ENCODE measurements at regions not wholly inside any gene's neighbourhood (a gene's known extent, or its start where the extent isn't known, plus 50 kb on each side); places are given as distances from the start of the nearest gene placed in this dataset.
"Not testable (repeated sequence)": the region's sequence is repeated elsewhere in the genome, so short reads cannot be mapped to it uniquely, and the experiment has no call there.

- Histone ChIP-seq H3K4me2 (ENCODE audit: low read length) (peak overlapping the region; percentile 85), H4K91ac (ENCODE audit: low read depth, low read length) (no peak overlapping the region), H3K36me3 (ENCODE audit: control insufficient read depth in 1 of 2, insufficient read depth in 2 of 2, low read length in 2 of 2) (no peaks in the 10 kb centered on the region), H4K12ac (ENCODE audit: low read depth, low read length) (no peak overlapping the region), H4K8ac (ENCODE audit: low read depth, low read length) (peak overlapping the region; percentile 32), H3K4me3 (ENCODE audit: low read depth, low read length) (peak overlapping the region; percentile 38), H3K14ac (ENCODE audit: low read length) (no peak overlapping the region), H3K79me2 (ENCODE audit: control insufficient read depth, insufficient read depth, low read length, poor library complexity) (no peaks in the 10 kb centered on the region), H2AFZ (ENCODE audit: insufficient read depth, low read length, poor library complexity) (peak overlapping the region; percentile 60), H3K27ac (ENCODE audit: low read depth, low read length) (no peak overlapping the region), H3K27me3 (ENCODE audit: insufficient read depth, low read length) (peaks cover 2% of the 10 kb centered on the region), H3K79me1 (ENCODE audit: low read length) (no peaks in the 10 kb centered on the region), H2BK120ac (ENCODE audit: insufficient read depth, low read length, poor library complexity) (no peak overlapping the region), H3K9me3 (ENCODE audit: insufficient read depth, low read depth, low read length) (peaks cover 9% of the 10 kb centered on the region), H3K9ac (ENCODE audit: low read length) (no peak overlapping the region), H3K4me1 (ENCODE audit: control insufficient read depth in 1 of 2, insufficient read depth in 2 of 2, low read length in 2 of 2) (peaks cover 11 to 12% of the 10 kb centered on the region in 2 experiments), H3K4ac (ENCODE audit: low read depth, low read length) (no peak overlapping the region), H2BK5ac (ENCODE audit: low read depth, low read length, poor library complexity) (no peak overlapping the region), H3K23ac (ENCODE audit: low read length) (no peak overlapping the region), H2AK5ac (ENCODE audit: low read length) (no peak overlapping the region), H3K18ac (ENCODE audit: low read length) (no peak overlapping the region), H2BK12ac (ENCODE audit: low read length) (no peak overlapping the region)
- WGBS (ENCODE audit: extremely low coverage, insufficient coverage, insufficient read length): no CpG with 5 or more reads among the region's 21 CpGs
- no peak for DNase-seq
Observed at GRCh38 chr20:25863536-25864325, 167.1 kb upstream of the ZNF337 start.

- peak; percentile 84 to 88 for DNase-seq
- not testable (repeated sequence) for H4K12ac ChIP-seq (ENCODE audit: low read depth, low read length); H3K27ac ChIP-seq (ENCODE audit: low read depth, low read length); H3K14ac ChIP-seq (ENCODE audit: low read length); H4K91ac ChIP-seq (ENCODE audit: low read depth, low read length); H3K79me1 ChIP-seq (ENCODE audit: low read length); H3K36me3 ChIP-seq (ENCODE audit: control insufficient read depth in 1 of 2, insufficient read depth in 2 of 2, low read length in 2 of 2); H3K27me3 ChIP-seq (ENCODE audit: insufficient read depth, low read length); H2BK12ac ChIP-seq (ENCODE audit: low read length); H2AK5ac ChIP-seq (ENCODE audit: low read length); H3K9ac ChIP-seq (ENCODE audit: low read length); H3K18ac ChIP-seq (ENCODE audit: low read length); H3K23ac ChIP-seq (ENCODE audit: low read length); H2BK120ac ChIP-seq (ENCODE audit: insufficient read depth, low read length, poor library complexity); H2BK5ac ChIP-seq (ENCODE audit: low read depth, low read length, poor library complexity); H3K4me3 ChIP-seq (ENCODE audit: low read depth, low read length); H3K79me2 ChIP-seq (ENCODE audit: control insufficient read depth, insufficient read depth, low read length, poor library complexity); H3K9me3 ChIP-seq (ENCODE audit: insufficient read depth, low read depth, low read length); H3K4ac ChIP-seq (ENCODE audit: low read depth, low read length)
- Histone ChIP-seq H3K4me2 (ENCODE audit: low read length) (peak overlapping the region; percentile 85), H3K4me1 (ENCODE audit: control insufficient read depth in 1 of 2, insufficient read depth in 2 of 2, low read length in 2 of 2) (peaks cover 11 to 12% of the 10 kb centered on the region in 2 experiments), H4K8ac (ENCODE audit: low read depth, low read length) (peak overlapping the region; percentile 32), H2AFZ (ENCODE audit: insufficient read depth, low read length, poor library complexity) (peak overlapping the region; percentile 60)
- no CpG with 5 or more reads among the region's 53 CpGs for WGBS (ENCODE audit: extremely low coverage, insufficient coverage, insufficient read length)
Observed at GRCh38 chr20:25862967-25863530, 166.4 kb upstream of the ZNF337 start.

- Histone ChIP-seq H3K14ac (ENCODE audit: low read length) (no peak overlapping the region), H3K36me3 (ENCODE audit: control insufficient read depth in 1 of 2, insufficient read depth in 2 of 2, low read length in 2 of 2) (no peaks in the 10 kb centered on the region), H3K9me3 (ENCODE audit: insufficient read depth, low read depth, low read length) (peaks cover 7% of the 10 kb centered on the region), H3K9ac (ENCODE audit: low read length) (no peak overlapping the region), H4K12ac (ENCODE audit: low read depth, low read length) (no peak overlapping the region), H3K18ac (ENCODE audit: low read length) (no peak overlapping the region), H2BK120ac (ENCODE audit: insufficient read depth, low read length, poor library complexity) (no peak overlapping the region), H3K79me2 (ENCODE audit: control insufficient read depth, insufficient read depth, low read length, poor library complexity) (no peaks in the 10 kb centered on the region), H2BK12ac (ENCODE audit: low read length) (no peak overlapping the region), H3K27me3 (ENCODE audit: insufficient read depth, low read length) (peaks cover 7% of the 10 kb centered on the region), H4K91ac (ENCODE audit: low read depth, low read length) (no peak overlapping the region), H3K4ac (ENCODE audit: low read depth, low read length) (no peak overlapping the region), H3K4me1 (ENCODE audit: control insufficient read depth in 1 of 2, insufficient read depth in 2 of 2, low read length in 2 of 2) (peaks cover 11 to 15% of the 10 kb centered on the region in 2 experiments), H3K4me2 (ENCODE audit: low read length) (no peak overlapping the region), H3K79me1 (ENCODE audit: low read length) (no peaks in the 10 kb centered on the region), H2AFZ (ENCODE audit: insufficient read depth, low read length, poor library complexity) (no peak overlapping the region), H3K27ac (ENCODE audit: low read depth, low read length) (no peak overlapping the region), H3K23ac (ENCODE audit: low read length) (no peak overlapping the region), H2BK5ac (ENCODE audit: low read depth, low read length, poor library complexity) (no peak overlapping the region), H3K4me3 (ENCODE audit: low read depth, low read length) (no peak overlapping the region), H4K8ac (ENCODE audit: low read depth, low read length) (no peak overlapping the region), H2AK5ac (ENCODE audit: low read length) (no peak overlapping the region)
- no peak for DNase-seq
- no CpG with 5 or more reads among the region's 23 CpGs for WGBS (ENCODE audit: extremely low coverage, insufficient coverage, insufficient read length)
Observed at GRCh38 chr20:25860531-25861150, 164.0 kb upstream of the ZNF337 start.

GRCh38 chr20:25859649-25860530, 163.2 kb upstream of the ZNF337 start:
- H2AK5ac ChIP-seq (ENCODE audit: low read length): no peak overlapping the region
- H3K79me2 ChIP-seq (ENCODE audit: control insufficient read depth, insufficient read depth, low read length, poor library complexity): no peaks in the 10 kb centered on the region
- DNase-seq: peak; percentile 66 to 84
- H4K12ac ChIP-seq (ENCODE audit: low read depth, low read length): no peak overlapping the region
- H3K4me3 ChIP-seq (ENCODE audit: low read depth, low read length): no peak overlapping the region
- no peak overlapping the region for H3K14ac ChIP-seq (ENCODE audit: low read length)
- no peak overlapping the region for H4K91ac ChIP-seq (ENCODE audit: low read depth, low read length)
- H3K18ac ChIP-seq (ENCODE audit: low read length): no peak overlapping the region
- peak overlapping the region; percentile 37 for H3K4me2 ChIP-seq (ENCODE audit: low read length)
- H3K27me3 ChIP-seq (ENCODE audit: insufficient read depth, low read length): peaks cover 7% of the 10 kb centered on the region
- no peak overlapping the region for H2BK120ac ChIP-seq (ENCODE audit: insufficient read depth, low read length, poor library complexity)
- H3K9me3 ChIP-seq (ENCODE audit: insufficient read depth, low read depth, low read length): peaks cover 7% of the 10 kb centered on the region
- no peaks in the 10 kb centered on the region for H3K79me1 ChIP-seq (ENCODE audit: low read length)
- no peak overlapping the region for H2AFZ ChIP-seq (ENCODE audit: insufficient read depth, low read length, poor library complexity)
- no CpG with 5 or more reads among the region's 51 CpGs for WGBS (ENCODE audit: extremely low coverage, insufficient coverage, insufficient read length)
- no peak overlapping the region for H2BK5ac ChIP-seq (ENCODE audit: low read depth, low read length, poor library complexity)
- no peaks in the 10 kb centered on the region for H3K36me3 ChIP-seq (ENCODE audit: control insufficient read depth in 1 of 2, insufficient read depth in 2 of 2, low read length in 2 of 2)
- no peak overlapping the region for H3K27ac ChIP-seq (ENCODE audit: low read depth, low read length)
- H2BK12ac ChIP-seq (ENCODE audit: low read length): no peak overlapping the region
- peaks cover 11 to 15% of the 10 kb centered on the region in 2 experiments for H3K4me1 ChIP-seq (ENCODE audit: control insufficient read depth in 1 of 2, insufficient read depth in 2 of 2, low read length in 2 of 2)
- H4K8ac ChIP-seq (ENCODE audit: low read depth, low read length): no peak overlapping the region
- no peak overlapping the region for H3K23ac ChIP-seq (ENCODE audit: low read length)
- no peak overlapping the region for H3K9ac ChIP-seq (ENCODE audit: low read length)
- H3K4ac ChIP-seq (ENCODE audit: low read depth, low read length): no peak overlapping the region
